HUES48 (cell line): ENCODE measurements at regions not wholly inside any gene's neighbourhood (a gene's known extent, or its start where the extent isn't known, plus 50 kb on each side); places are given as distances from the start of the nearest gene placed in this dataset.

Source experiments
- H3K27ac ChIP-seq: one replicate; pipeline ENCODE4 v1.7.0; 2013; ENCODE audit warnings: low read depth, low read length, inconsistent platforms
- H3K27me3 ChIP-seq: 2 replicates; pipeline ENCODE4 v1.6.1; 2013; ENCODE audit warnings: mild to moderate bottlenecking, low read length; ENCODE audit not compliant: control insufficient read depth, insufficient read depth
- H3K36me3 ChIP-seq: 2 replicates; pipeline ENCODE4 v1.6.1; 2013; ENCODE audit warnings: low read length; ENCODE audit not compliant: control insufficient read depth, insufficient read depth
- H3K4me1 ChIP-seq: 2 replicates; pipeline ENCODE4 v1.6.1; 2013; ENCODE audit warnings: mild to moderate bottlenecking, low read length; ENCODE audit not compliant: control insufficient read depth, insufficient read depth
- H3K4me3 ChIP-seq: 2 replicates; pipeline ENCODE4 v1.5.1; 2013; ENCODE audit warnings: mild to moderate bottlenecking, low read depth, low read length
- H3K9ac ChIP-seq: 2 replicates; pipeline ENCODE4 v1.6.1; 2013; ENCODE audit warnings: mild to moderate bottlenecking, low read depth, low read length, moderate library complexity
- H3K9me3 ChIP-seq: 2 replicates; pipeline ENCODE4 v1.6.1; 2013; ENCODE audit warnings: low read length; ENCODE audit not compliant: control insufficient read depth, insufficient read depth

DNA sequence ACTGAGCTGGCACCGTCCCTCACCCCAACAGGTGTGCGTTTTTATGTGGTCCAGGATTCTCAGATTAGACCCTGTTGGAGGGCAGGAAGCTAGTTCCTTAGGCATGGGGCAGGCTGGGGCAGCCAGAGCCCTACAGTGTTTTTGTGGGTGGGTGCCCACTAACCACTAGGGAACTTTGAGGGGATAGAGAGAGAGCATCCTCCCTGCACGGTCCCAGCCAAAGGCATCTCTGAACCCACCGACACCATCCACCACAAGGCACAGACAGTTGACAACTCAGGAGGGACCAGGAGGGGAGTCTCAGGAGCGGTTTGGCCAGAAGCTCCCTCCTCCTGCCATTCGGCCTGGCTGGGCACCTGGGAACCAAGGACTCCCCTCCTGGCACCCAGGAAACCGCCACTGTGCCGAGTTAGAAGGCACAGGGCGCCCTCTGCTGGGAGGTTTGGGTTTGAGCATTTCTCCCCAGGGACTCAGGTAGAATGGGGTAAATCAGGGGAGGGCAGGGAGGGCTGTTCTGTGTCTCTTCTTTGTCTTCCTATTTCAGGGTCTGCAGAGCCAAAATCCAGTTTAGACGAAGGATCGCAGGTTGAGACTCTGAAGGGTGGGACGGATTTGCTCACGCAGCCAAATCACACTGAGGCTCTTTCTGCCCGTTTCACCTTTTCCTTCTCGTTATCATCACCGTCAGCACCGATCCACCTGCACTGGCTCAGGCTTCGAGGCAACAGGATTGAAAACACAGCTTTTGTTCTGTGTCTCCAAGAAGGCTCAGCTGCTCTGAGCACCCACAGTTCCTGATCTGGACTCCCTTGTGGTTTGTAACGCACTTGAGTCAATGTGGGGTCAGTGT, 84.8 kb upstream of the COL13A1 start:
- H3K4me3 ChIP-seq = no peak overlapping the region
- H3K9ac ChIP-seq = no peak overlapping the region
- no peaks in the 10 kb centered on the region for H3K36me3 ChIP-seq
- H3K4me1 ChIP-seq = no peaks in the 10 kb centered on the region
- no peaks in the 10 kb centered on the region for H3K27me3 ChIP-seq
- peaks cover 8% of the 10 kb centered on the region; the same call in 1 of the 2 replicates for H3K9me3 ChIP-seq
- H3K27ac ChIP-seq = no peak overlapping the region

DNA sequence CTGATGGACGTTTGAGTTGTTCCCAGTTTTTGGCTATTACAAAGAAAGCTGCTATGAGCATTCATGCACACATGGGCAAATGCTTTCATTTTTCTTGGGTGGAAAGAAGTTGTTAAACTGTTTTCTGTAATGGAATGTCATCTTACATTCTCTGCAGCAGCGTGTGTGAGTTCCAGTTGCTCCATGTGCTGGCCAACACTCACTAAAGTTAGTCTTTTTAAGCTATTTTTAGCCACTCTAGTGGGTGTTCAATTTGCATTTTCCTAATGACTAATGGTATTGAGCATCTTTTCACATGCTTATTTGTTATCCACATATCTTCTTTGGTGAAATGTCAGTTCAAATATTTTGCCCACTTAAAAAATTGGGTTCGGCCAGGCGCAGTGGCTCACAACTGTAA, 82.8 kb upstream of the COL13A1 start:
- Histone ChIP-seq H3K4me1 (no peaks in the 10 kb centered on the region), H3K4me3 (no peak overlapping the region), H3K27ac (no peak overlapping the region), H3K27me3 (no peaks in the 10 kb centered on the region), H3K9ac (no peak overlapping the region), H3K9me3 (peaks cover 8% of the 10 kb centered on the region; the same call in 1 of the 2 replicates), H3K36me3 (no peaks in the 10 kb centered on the region)

DNA sequence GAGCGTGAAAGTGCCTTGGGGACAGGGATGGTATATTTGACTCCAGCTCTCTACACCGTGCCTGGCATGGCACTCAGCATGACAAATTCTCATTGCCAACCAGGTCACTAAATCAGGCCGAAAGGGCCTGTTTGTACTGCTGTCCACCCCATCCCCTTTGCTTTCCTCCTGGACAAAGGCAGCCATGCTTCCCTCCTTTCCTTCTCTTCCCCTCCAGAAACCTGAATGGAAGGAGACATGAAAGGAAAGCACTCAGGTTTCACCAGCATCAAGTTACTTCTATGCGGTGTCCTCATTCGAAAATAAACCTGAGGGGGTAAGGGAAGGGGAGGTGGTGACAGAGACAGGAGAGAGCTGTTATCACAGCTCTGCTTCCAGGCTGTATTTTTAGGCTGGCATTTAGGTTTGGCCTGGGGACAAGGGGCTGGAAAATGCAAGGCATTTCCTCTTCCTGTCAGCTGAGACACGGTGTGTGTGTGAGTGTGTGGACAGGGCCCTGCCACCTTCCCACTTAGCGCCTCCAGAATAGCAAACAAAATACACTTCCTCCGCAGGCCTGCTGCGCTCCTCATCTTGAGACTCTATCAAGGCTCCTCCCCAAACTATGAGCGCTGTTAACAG, 79.9 kb upstream of the COL13A1 start:
- no peak overlapping the region for H3K4me3 ChIP-seq
- H3K9me3 ChIP-seq = peaks cover 8% of the 10 kb centered on the region; the same call in 1 of the 2 replicates
- no peaks in the 10 kb centered on the region for H3K4me1 ChIP-seq
- H3K27ac ChIP-seq = no peak overlapping the region
- H3K9ac ChIP-seq = no peak overlapping the region
- no peaks in the 10 kb centered on the region for H3K27me3 ChIP-seq
- no peaks in the 10 kb centered on the region for H3K36me3 ChIP-seq

DNA sequence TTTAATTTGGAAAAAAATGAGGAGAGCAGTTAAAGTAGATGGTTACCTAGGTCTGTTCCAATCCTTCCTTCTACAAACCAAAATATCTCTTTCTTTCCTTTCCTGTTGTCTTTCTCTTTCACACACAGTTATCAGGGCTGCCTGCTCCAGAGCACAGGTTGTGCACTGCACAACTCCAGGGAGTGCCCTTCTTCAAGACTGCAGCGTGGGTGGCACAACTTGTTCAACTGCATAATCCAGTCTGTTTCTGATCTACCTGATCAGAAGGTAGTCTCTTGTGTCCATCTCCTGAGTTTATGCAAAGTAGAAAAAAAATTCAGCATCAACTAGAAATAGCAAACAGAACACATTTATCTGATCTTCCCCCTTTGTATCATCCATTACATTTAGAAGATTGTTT, 78.1 kb upstream of the COL13A1 start:
- H3K4me1 ChIP-seq = peaks cover 11% of the 10 kb centered on the region
- no peaks in the 10 kb centered on the region for H3K27me3 ChIP-seq
- no peak overlapping the region for H3K4me3 ChIP-seq
- no peaks in the 10 kb centered on the region for H3K36me3 ChIP-seq
- peaks cover 8% of the 10 kb centered on the region; the same call in 1 of the 2 replicates for H3K9me3 ChIP-seq
- H3K9ac ChIP-seq = no peak overlapping the region
- H3K27ac ChIP-seq = no peak overlapping the region

DNA sequence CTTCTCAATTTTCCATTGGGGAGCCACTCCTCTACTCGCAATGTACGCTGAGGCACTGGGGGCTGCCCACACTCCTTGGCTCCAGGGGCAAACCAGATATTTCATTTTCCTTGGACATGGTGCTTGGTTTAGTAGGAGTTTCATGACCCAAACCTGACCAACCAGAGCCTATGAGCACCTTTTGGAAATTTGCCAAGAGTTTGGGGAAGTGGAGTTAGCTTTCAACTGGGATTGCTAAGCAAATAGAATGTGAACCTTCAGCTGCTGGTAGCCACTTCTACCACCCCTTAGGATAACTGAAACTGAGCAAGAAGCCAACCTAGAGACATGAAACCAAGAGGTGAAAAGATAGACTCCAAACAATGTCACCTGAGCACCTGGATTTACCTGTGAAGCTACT, 74.9 kb upstream of the COL13A1 start:
- Histone ChIP-seq H3K4me3 (no peak overlapping the region), H3K9me3 (no peaks in the 10 kb centered on the region), H3K4me1 (peaks cover 11% of the 10 kb centered on the region), H3K27ac (no peak overlapping the region), H3K27me3 (no peaks in the 10 kb centered on the region), H3K36me3 (no peaks in the 10 kb centered on the region), H3K9ac (no peak overlapping the region)

DNA sequence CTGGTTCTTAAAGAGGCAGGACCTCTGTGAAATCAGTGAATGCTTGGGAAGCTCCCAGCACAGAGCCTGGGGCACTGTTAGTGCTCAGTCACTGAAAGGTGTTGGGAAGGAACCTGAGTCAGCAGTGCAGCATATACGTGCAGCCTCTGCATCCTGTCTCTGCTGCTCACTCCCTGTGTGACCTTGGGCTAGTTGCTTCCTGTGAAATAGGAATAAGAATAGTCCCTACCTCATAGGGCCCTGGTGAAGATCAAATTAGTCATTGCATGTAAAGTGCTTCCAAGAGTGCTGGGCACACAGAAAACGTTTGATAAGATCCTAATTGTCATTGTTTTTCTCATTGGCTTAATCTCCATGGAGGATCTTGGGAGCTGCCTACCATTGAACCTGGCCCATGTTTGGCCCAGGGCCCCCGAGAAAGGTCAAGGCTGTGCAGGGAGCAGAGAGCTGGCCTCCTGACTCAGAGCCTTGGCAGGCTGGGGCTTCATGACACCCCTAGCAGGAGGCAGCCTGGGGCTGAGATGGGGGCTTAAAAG, 73.3 kb upstream of the COL13A1 start:
- H3K4me1 ChIP-seq = peaks cover 11% of the 10 kb centered on the region
- no peaks in the 10 kb centered on the region for H3K27me3 ChIP-seq
- no peak overlapping the region for H3K27ac ChIP-seq
- no peaks in the 10 kb centered on the region for H3K9me3 ChIP-seq
- no peak overlapping the region for H3K9ac ChIP-seq
- H3K4me3 ChIP-seq = no peak overlapping the region
- H3K36me3 ChIP-seq = no peaks in the 10 kb centered on the region

DNA sequence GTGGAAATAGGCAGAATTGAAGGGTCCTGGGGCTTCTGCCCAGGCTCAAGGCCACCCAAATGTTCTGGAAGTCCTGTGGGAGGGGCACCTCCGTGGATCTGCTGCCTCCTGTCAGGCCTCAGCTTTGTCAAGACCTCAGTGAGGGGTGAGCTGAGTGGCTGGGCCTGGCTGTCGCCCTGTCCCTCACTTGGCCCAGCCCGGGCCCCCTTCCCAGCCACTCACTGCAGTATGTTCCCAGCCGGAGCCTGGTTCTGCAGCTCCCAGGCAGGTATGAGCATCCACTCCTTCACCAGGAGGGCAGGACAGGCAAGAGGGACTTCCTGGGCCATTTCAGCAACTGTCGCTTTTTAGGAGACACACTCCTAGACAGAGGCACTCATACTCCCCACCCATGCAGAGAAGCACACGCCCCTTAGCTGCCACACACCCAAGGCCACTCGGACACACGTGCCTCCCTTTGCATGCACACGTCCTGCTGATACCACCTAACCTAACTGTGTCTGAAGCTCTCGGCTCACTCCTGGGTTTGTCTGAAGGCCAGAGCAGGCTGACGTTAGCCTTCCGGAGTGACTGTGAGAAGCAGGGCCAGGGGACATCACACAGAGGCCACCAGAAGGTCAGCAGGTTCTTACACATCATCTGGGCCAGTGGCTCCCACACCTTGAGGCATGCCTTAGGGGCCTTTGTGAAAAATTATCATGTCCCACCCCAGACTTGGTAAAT, 72.2 kb upstream of the COL13A1 start:
- no peak overlapping the region for H3K9ac ChIP-seq
- H3K9me3 ChIP-seq = no peaks in the 10 kb centered on the region
- H3K27ac ChIP-seq = no peak overlapping the region
- no peaks in the 10 kb centered on the region for H3K27me3 ChIP-seq
- no peaks in the 10 kb centered on the region for H3K36me3 ChIP-seq
- H3K4me3 ChIP-seq = no peak overlapping the region
- peaks cover 11% of the 10 kb centered on the region for H3K4me1 ChIP-seq

DNA sequence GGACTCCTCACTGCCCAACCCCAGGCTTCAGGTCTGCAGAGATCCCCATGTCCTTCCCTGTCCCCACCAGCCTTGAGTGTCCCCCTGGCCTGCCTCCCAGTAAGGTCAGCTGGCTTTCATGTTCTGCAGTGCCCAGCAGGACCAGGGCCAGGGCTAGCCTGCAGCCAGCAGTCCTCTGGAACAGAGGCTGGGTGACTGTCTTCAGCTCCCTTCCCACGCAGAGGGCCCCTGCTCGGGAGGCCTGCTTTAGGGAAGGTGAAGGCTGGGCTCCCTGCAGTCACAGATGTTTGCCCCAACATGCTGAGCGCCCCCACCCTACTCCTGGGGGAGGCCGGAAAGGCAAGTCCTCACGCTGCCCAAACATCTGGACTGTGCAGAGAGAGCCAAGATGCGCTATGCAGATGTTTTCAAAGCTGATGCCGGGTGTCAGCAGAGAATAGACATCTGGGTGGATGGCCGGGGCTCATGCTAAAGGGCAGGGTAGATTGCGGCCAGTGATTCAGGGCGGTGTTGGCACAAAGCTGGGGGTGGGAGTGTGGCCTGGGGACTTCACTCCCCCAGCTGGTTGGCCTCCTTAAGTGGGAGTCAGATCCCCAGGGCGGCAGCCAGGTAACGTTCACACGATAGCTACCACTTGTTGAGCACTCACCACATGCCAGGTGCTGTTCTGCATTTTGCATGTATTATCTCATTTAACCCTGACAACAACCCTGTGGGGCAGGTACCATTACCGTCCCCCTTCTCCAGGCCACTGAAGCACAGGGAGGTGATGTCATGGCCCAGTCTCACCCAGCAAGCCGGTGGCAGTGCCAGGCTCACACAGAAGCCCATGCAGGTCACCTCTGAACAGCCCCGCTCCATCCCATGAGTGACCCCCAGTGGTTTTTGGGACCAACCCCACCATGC, 71.2 kb upstream of the COL13A1 start:
- Histone ChIP-seq H3K27me3 (no peaks in the 10 kb centered on the region), H3K9ac (no peak overlapping the region), H3K27ac (no peak overlapping the region), H3K4me3 (no peak overlapping the region), H3K9me3 (no peaks in the 10 kb centered on the region), H3K4me1 (peaks cover 11% of the 10 kb centered on the region), H3K36me3 (no peaks in the 10 kb centered on the region)

DNA sequence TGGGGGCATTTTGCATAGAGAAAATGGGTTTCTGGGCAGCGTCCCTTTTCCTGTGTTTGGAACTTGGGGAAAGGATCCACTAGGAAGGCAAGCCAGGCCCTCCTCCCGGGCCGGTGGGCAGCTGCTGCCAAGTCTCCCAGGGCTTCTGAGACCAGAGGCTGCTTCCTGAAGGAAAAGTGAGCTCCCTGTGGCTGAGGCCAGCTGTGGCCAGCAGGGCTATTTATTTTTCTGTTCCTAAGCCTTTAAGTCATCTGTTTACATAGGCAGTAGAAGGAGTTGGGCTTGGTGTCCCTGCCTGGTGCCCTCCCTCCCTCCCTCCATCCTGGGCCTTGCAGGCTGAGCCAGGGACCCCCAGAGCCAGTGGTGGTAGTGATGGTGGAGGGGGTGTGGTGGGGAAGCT, 70.5 kb upstream of the COL13A1 start:
- no peak overlapping the region for H3K9ac ChIP-seq
- no peak overlapping the region for H3K4me3 ChIP-seq
- H3K9me3 ChIP-seq = no peaks in the 10 kb centered on the region
- peaks cover 11% of the 10 kb centered on the region for H3K4me1 ChIP-seq
- H3K27me3 ChIP-seq = no peaks in the 10 kb centered on the region
- no peaks in the 10 kb centered on the region for H3K36me3 ChIP-seq
- H3K27ac ChIP-seq = no peak overlapping the region

DNA sequence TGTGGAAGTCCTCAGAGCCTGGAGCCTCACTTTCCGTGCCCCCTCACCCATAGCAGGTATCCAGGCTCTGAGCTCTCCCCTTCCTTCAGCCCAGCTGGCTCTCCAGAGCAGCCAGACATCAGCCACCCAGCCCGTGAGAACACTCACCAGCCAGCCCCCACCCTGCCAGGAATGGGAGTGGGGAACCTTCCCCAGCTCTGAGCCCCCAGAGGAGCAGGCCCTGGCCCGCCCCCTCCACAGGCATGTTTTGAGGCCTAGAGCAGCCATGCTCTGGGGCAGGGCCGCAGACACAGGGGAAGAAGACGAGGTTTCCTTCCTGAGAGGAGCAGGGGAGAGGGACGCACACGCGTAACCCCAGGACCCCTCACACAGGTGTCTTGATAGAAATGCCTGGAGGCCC, 70.0 kb upstream of the COL13A1 start:
- H3K9ac ChIP-seq = no peak overlapping the region
- no peaks in the 10 kb centered on the region for H3K27me3 ChIP-seq
- H3K27ac ChIP-seq = no peak overlapping the region
- H3K4me1 ChIP-seq = peaks cover 11% of the 10 kb centered on the region
- no peak overlapping the region for H3K4me3 ChIP-seq
- H3K9me3 ChIP-seq = no peaks in the 10 kb centered on the region
- H3K36me3 ChIP-seq = no peaks in the 10 kb centered on the region
